Hematopoietic multipotent progenitor cell treated with erythropoietin and hydrocortisone succinate and interleukin-3 and kit ligand, for 17 days (in vitro differentiated cells): ENCODE measurements at regions not wholly inside any gene's neighbourhood (a gene's known extent, or its start where the extent isn't known, plus 50 kb on each side); places are given as distances from the start of the nearest gene placed in this dataset.
"Not testable (repeated sequence)": the region's sequence is repeated elsewhere in the genome, so short reads cannot be mapped to it uniquely, and the experiment has no call there.

Experiments
- DNase-seq: peaks from one replicate; pipeline ENCODE4 v3.0.0-alpha.2; 2015; ENCODE audit warnings: low spot score

DNA sequence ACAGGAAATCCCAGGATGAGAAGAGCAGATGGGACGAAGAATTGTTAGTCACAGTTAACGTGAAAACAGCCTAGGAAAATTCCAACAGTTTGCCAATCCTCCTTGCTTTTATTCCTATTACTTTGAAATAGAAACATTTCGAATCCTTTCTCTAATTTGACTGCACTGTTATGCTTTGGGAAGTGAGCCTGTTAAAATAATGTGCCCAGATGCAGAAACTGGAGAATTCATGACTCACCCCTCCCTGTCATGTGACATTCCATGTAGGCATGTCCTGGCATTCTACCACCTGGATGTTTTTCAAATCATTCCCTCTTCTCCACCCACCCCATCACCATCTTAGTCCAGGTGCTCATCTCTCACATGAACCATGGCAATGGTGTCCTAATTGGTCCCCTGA lies 107.3 kb downstream of the MINAR1 start:
- no peak for DNase-seq

DNA sequence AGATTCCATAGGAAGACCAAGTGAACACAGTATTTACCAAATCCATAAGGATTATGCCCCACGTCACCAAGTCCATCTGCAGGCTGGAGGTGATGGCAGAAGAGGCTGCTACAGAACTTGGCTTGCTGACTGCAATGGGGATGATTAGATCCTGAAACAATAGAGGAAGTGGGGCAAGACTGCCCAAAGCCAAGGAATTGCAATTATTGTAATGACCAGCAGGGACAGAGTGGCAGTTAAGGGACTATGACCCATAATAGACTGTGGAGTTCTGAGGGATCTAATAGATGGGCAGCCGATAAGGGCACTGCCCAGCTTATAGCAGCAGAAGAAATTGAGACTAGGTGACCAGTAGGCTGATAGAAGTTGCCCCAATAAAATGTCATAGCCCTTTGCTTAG lies 108.4 kb downstream of the MINAR1 start:
- DNase-seq = no peak

DNA sequence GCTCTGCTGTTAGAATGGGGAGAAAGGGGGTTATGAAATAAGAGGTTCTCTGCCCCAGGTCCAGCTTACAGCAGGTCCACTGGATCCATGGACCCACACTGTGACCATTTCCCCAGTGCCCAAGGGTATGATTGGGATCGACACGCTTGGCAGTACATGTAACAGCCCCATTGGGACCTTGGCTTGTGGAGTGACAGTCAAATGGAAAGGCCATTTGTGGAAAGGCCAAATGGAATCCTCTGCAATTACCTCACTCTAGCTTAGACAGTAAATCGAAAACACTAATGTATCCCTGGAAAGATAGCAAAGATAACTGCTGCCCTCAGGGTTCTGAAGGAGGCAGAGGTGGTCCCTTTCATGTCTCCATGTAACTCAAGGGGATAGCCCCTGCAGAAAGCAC lies 109.1 kb downstream of the MINAR1 start:
- no peak for DNase-seq

DNA sequence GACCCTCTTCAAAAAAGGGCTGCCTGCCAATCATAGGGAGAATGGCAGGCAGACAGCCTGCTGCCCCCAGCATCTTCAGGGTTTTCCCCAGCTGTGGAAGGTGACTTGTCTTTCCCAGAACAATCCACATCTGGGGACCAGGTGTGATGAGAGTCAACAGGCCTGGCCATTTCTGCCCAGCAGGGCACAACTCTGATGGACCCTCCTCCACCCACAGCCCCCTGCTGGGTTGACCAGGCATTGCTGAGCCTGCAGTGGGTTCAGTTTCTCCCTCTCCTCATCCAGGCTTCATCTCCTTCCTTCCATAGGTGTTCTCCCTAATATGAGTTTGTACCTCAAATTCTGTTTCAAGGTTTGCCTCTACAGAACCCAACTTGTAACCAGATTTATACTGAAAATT lies 111.0 kb downstream of the MINAR1 start:
- DNase-seq = no peak

DNA sequence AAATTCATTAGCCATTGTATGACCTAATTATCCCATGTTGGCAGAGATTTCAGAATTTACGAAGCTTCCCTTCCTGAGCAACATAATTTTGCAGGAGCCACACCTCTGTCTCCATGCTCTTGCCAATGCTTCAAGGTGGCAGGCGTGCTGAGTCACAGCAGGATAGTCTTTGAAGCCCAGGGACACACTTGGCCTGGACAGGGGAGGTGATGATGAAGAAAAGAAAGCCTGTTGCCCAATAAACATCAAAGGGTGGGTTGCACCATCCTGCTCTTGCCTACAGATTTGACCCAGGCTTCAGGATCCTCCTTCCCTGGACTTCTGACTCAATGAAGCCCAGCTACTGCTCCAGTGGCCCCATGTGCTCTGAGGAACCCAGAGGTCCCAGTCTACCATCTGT lies 117.1 kb downstream of the MINAR1 start:
- DNase-seq = no peak

DNA sequence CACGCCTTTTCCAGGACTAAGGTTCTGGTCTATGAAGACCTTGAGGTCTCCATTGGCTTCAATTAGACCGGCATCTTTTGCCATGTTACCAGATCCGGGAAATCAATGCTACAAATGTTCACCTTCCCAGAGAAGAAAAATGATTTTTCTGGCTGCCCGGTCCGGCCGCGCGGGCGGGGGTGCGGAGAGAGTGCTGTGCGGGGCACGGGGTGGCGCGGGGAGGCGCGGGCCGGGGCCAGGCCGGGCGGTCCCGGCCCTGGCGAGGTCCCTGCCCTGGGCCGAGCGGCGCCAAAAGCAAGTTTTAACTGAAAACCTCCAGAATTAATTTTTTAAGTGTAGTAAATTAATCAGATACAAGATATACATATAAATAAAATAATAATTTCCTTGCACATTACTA lies 128.2 kb downstream of the MINAR1 start:
- no peak for DNase-seq

DNA sequence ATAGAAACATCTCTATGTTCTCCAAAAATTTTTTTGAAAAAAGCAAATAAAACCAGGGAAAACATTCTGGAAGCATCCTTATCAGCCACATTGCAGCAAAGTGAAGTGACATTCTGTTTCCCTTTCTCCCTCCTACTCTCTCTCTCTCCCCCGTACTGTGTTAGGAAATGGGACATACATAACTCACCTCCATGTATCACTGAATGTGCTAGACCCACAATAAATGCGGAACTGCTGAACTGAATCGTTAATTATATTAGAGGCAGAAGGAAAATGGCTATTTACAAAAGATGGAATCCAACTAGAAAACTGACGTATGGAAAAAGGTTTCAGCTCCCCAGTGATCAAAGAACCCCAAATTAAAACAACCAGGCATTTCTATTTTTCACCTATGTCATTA lies 129.8 kb downstream of the MINAR1 start:
- DNase-seq = no peak

DNA sequence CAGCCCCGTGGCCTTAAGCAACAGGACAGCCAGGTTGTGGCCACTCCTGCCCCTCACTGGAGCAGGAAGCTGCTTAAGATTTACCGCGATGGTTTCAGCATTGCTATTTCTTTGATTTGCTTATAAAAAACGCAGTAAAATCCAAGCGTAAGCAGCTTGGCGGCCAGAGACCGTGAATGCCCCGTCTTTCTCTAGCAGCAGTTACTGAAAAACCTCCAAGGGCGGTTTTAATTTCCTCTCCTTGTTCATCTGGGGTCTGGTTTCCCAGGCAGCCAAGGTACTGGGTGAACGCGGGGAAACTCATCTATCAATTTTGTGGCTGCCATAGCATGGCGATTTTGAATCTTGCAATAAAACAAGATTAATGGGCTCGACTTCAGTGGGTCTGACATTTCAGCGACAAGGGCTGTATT lies 130.3 kb downstream of the MINAR1 start:
- no peak for DNase-seq

DNA sequence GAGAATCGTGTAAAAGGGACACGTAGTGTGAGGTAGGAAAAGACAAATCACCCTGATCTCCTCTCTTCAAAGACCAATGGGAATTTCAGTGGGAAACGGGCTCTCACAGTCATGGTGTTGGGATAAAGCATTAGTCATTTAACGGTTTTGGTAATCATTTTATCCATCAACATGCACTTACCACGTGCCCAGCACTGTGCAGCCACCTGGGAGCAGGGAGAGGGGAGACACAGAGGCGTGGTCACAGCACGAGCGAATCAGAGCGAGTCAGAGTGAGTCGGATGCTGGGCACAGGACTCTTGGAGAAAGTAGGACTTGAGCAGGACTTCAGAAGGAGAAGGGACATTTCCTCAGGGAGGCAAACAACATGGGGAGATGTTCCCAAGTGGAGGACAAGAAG lies 130.8 kb downstream of the MINAR1 start:
- DNase-seq = no peak

DNA sequence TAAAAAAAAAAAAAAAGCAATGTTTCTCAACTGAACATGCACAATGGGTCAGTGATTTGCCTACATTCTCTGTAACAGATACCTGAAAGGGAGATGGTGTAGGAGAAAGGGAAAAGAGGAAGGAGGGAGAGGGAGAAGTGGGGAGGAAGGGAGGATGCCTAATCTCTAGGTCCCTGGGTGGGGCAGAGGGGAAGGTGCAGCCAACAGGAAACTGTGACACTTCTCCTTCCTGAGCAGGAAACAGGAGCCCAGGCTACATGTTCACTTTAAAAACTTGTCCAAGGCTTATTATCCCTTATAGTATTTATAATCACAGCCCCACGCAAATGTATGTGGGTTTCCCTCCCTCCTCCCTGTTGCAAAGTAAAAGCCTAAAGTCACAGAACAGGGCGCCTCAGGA lies 137.9 kb downstream of the MINAR1 start:
- no peak for DNase-seq

DNA sequence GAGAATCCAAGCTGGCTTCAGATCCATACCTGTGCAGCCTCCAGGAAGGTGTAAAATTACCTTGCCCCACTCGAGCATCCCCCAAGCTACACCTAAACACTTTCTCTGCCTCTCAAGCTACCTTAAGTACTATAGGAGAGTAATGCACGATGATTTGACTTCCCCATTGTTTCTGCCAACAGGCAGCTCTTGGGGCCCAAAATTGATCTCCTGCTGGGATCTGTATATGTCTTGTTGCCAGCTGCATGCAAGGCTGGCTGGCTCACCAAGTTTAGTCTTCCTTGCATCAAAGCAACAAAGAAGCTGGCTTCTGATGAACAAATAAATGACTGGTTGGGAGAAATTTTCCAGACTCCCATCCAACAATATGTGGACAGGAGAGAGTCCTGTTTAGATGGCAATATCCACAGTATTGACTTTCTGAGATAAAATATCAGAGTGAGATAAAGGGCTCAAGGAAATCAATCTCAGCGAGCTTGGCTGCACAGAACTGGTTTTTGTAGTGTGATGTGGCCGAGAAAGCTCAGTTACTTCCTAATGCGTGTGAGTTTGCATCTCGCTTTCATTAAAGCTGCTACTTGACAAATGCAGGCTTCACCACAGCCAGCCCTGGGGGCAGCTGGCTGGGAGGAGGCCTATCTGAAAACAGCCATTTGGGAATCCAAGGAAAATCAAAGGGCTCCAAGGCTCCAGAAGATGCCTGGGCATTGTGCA lies 140.7 kb downstream of the MINAR1 start:
- no peak for DNase-seq

DNA sequence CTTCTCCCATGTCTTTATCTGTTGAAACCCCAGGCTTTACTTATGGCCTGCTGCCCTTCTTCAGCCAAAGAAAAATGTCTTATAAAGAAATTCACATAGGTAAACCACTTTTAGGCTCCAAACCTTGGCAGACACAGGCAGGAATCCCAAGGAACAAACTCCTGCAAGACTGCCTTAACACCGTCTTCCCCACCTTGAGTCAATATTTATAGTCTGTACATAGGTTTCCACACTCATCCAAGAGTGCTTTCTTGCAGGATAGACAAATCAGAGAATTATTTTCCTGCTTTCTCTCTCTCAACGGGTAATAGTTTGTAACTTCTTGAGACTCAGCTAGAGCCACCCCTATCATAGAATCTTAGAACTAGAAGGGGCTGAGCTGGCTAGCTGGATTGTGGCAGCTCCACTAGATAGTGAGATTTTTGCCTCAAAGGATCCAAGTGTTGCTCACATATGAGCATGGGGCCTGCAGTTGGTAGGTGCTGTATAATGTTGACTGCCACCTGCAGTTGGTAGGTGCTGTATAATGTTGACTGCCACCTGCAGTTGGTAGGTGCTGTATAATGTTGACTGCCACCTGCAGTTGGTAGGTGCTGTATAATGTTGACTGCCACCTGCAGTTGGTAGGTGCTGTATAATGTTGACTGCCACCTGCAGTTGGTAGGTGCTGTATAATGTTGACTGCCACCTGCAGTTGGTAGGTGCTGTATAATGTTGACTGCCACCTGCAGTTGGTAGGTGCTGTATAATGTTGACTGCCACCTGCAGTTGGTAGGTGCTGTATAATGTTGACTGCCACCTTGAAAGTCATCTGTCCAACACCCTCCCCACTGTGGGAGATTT lies 142.5 kb downstream of the MINAR1 start:
- not testable (repeated sequence) for DNase-seq

DNA sequence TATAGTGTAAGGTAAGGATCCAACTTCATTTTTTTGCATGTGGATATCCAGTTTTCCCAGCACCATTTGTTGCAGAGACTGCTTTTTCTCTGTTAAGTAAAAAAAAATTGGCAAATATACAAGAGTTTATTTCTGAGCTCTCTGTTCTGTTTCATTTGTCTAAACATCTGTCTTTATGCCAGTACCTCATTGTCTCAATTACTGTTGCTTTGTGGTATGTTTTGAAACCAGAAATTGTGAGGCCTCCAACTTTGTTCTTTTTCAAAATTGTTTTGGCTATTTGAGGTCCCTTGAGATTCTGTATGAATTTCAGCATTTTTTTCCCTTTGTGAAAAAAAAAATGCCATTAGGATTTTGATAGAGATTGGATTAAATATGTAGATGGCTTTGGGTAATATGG lies 150.5 kb downstream of the MINAR1 start:
- DNase-seq = no peak

DNA sequence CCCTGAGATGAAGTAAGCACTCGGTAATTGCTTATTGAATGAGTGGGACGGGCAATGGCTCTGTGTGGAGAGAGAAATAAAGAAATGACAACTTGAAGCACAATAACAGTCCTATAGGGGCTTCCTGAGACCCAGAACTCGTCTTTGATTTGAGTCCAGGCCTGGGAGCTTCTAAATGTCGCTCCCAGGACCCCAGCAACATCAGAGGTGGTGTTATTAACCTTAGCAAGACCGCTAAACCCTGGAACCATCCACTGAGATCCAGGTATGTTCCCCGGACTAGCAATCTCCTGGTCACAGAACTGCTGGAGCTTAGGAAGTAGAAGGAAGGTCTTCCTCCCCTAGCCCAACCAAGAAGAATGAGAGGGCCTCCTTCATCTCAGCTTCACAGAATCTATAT lies 160.0 kb downstream of the MINAR1 start:
- no peak for DNase-seq

DNA sequence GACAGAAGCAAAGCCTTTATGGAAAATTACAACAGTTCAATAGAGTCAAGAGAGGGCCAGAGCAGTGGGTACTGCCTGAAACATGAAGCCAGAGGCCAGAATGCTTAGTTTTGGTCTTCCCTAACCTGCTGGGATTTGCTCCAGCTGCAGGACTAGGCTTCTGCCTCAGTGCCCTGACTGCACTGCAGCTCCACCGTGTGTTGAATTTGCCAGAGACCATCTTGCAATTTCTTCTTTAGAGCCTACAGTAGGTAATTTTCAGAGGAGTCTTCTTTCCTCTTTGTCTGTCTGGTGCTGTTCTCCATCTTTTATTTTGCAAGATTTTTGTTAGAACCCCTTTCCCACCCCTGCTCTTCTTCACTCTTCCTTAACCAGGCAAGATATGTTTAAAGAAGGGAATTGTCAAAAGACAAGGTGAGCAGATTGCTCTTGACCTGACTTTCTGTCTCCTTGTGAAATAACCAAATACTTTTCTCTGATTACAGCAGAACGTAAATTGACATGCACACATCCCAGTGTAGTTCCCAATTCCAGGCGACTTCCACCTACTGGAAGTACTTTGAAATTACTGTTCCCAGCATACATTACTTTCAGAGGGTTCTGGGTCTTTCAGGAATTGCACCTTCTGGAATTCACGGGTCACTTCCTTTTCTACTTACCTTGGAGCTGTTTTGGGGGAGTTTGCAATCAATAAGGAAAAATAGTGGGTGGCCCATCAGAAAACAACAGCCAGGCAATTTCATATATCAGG lies 161.2 kb downstream of the MINAR1 start:
- no peak for DNase-seq

DNA sequence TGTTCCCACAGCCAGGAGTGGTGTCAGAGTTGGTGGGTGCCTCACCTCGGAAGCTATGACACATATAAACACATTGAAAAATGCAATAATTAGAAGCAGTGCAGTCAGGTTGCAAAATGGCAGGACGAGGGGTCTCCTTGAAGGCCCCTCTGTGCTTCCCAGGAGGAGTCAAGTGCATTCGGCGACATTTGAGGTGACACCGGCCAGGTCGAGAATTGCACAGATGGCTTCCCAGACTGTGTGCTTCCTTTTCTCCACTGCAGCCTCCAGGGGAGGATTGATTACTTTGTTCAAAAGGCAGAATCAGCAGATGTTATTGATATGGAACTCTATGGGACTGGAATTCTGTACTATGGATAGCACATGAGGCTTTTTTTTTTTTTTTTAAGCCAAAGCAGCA lies 163.2 kb downstream of the MINAR1 start:
- no peak for DNase-seq

DNA sequence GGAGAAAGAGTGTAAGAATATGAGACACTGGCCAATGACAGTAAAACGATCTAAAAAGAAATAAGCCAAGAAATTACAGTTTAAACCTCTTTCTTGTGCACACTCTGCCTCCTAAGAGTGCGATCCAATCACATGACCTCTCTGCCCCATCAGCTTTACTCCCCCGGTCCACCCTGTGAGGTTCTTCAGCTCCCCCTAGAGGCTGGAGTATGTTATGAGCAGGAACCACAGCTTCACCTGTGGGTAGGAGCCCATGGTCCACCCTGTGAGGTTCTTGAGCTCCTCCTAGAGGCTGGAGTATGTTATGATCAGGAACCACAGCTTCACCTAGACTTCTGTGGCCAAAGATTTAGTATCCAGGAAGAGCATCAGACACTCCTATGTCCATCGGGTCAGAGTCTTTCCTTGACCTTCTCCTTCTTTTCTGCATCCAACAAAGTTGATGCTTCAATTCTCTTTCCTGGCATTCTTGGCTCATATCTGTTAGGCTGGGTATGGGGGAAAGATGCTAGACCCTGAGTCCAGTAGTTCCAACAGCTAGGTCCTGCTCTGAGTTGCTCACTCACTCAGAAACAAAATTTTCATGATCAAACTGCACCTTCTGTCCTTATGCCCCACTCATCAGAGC lies 164.0 kb downstream of the MINAR1 start:
- peak; percentile 83 for DNase-seq

DNA sequence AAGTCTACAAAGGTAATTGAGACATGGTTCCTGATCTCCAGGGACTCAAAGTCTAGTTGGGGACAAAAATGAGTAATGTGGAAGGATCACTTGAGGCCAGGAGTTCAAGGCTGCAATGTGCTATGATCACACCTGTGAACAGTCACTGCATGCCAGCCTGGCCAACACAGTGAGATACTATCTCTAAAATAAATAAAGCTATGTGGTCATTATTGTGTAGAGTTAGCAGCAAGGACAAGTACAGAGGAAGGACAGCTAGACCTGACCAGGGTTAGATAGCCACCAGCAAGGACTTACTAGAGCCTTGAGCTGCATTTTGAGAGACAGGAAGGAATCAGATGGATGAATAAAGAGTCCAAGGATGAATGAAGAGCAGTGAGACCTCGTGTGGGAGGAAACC lies 166.5 kb downstream of the MINAR1 start:
- DNase-seq = no peak

DNA sequence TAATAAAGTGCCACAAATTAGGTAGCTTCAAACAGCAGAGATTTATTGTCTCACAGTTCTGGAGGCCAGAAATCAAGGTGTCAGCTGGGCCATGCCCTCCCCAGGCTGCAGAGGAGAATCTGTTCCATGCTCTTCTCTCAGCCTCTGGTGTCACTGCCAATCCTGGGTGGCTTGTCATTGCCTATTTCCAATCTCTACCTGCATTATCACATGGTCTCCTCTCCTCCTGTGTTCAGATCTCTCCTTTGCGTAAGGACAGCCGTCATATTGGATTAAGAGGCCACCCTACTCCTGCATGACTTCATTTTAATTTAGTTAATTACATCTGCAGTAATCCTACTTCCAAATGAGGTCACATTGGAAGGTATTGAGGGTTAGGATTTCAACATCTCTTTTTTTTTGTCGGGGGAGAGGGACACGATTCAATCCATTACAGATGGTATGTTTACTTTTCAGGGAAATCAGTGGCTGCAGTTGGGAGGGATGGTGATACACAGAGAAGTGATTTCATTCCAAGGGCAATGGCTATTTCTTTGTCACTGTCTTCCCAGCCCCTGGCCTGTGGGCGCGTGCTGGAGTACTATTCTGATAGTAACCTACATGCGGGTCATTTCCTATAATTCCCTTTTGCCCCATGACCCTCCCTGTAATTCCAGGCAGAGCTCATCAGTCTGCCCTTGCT lies 169.4 kb downstream of the MINAR1 start:
- DNase-seq = no peak

DNA sequence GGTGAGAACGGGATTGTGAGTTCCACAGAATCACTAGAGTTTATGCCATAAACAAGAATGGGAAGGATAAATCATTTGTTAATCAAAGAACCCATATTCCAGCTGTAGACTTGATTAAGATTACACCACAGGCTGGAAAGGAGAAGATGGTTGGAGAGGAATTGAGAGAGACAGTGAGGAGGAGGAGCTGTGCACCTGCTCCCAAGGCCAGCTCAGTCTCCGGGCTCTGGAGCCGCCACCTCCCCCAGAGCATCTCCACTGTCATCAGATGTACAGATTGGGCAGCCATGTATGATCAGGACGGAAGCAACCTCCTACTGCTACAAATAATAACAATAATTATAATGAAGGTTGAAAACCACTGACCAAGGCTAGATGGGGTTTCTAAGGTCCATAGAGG lies 170.0 kb downstream of the MINAR1 start:
- DNase-seq = no peak

DNA sequence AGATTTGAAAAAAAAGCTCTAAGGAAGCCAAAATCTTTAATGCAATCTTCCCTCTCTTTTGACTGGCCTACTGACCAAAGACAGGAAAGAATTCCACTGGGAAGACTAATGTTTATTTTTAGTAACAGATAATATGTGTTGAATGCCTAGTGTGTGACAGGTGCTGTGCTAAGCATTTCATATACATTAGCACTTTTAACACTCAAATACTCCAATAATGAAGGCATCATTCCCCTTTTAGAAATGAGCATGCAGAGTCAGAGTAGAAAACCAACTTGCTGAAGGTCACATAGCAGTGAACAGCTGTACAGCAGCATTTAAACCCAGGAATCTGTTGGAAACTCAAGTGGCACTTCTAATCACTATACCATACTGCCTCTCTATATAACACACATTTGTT lies 170.6 kb downstream of the MINAR1 start:
- DNase-seq = no peak

DNA sequence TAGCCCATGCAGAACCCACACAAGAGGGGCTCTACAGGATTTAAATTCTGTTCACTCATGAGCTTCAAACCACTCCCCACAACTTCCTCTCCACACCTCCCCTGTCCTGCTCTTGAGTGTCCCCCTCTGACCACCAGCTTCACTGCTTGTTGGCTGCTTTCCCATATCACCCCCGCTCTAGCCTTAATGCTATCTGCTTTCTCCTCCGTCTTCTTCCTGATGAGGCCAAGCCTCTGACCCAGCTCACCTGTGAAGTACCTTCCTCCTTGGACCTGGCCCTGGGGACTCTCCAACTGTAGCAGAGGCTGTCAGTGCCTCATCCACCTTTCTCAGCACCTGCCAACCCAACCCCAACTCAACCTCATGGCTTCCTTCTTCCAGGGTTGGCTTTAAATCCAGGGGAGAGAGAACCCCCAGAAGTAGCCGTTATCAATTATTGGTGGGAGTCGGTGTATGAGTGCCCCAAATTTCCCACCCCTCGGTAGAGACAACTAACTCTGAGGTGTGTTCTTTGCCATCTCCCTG lies 174.8 kb downstream of the MINAR1 start:
- no peak for DNase-seq
